Right lobe of liver (tissue), 6 donors: ENCODE measurements at regions not wholly inside any gene's neighbourhood (a gene's known extent, or its start where the extent isn't known, plus 50 kb on each side); places are given as distances from the start of the nearest gene placed in this dataset.

ENCODE experiments used
- ATAC-seq, 4 donors: fragments of 200-7000 bp; cut with Tn5 transposase; one replicate each; pipeline ENCODE4 v1.9.1; 2020; ENCODE audit warnings: mild to moderate bottlenecking in 4 of 4, moderate library complexity in 4 of 4
- DNase-seq, 3 donors: peaks; one replicate each; pipeline ENCODE4 v3.0.0-alpha.2; 2020
- H3K27ac ChIP-seq, 3 donors: fragments of 200-600 bp; one replicate each; pipeline ENCODE4 v1.8.0; 2022
- H3K27me3 ChIP-seq, 2 donors: fragments of 200-600 bp; one replicate each; pipeline ENCODE4 v1.8.0; 2022
- H3K36me3 ChIP-seq, 4 donors: fragments of 200-600 bp; sonication (generic) in 1 of 4; one replicate each; pipeline versions ENCODE4 v1.5.1 to v1.8.0; 2017 to 2022; ENCODE audit warnings: control low read depth in 1 of 4
- H3K4me1 ChIP-seq, 4 donors: fragments of 200-600 bp; sonication (generic) in 1 of 4; one replicate each; pipeline versions ENCODE4 v1.5.1 to v1.8.0; 2017 to 2022; ENCODE audit warnings: control low read depth in 1 of 4
- H3K4me3 ChIP-seq, 3 donors: fragments of 200-600 bp; one replicate each; pipeline ENCODE4 v1.8.0; 2022
- H3K9me3 ChIP-seq, 4 donors: fragments of 200-600 bp; sonication (generic) in 1 of 4; one replicate each; pipeline versions ENCODE4 v1.5.1 to v1.8.0; 2017 to 2022; ENCODE audit warnings: control low read depth in 1 of 4
- CTCF ChIP-seq, 4 donors: fragments of 200-600 bp in 3 of 4; fragments of 450-650 bp in 1 of 4; IDR thresholded peaks; one replicate each; pipeline versions ENCODE4 v1.5.1 to v1.8.0; 2016 to 2022; ENCODE audit warnings: antibody characterized with exemption in 4 of 4, mild to moderate bottlenecking in 2 of 4
- POLR2A ChIP-seq: fragments of 450-650 bp; IDR thresholded peaks from one replicate; pipeline ENCODE4 v1.6.1; 2017; ENCODE audit warnings: antibody characterized with exemption, mild to moderate bottlenecking
- WGBS: methylation state at CpG from one replicate; pipeline ENCODE4 v1.1.6; 2018; ENCODE audit warnings: low coverage, low lambda C conversion rate; ENCODE audit not compliant: insufficient coverage; ENCODE audit errors: missing lambda C conversion rate; 5-methylcytosine and 5-hydroxymethylcytosine counted together
- intact Hi-C, 2 donors: fragments of 100-400 bp; cut with DNase I; formaldehyde crosslinking; loops; one replicate each; pipeline versions ENCODE4 v1.11.2 to v1.14.1; 2022
- donor health status: DM: no; HTN: yes; CAD: no.
- donor health status: DM: no; HTN: no; CAD: no.
- donor health status: DM: no; HTN: no; CAD: no.
- donor health status: DM: no; HTN: yes; CAD: no.
- donor health status: DM: no; HTN: yes; CAD: no.

DNA sequence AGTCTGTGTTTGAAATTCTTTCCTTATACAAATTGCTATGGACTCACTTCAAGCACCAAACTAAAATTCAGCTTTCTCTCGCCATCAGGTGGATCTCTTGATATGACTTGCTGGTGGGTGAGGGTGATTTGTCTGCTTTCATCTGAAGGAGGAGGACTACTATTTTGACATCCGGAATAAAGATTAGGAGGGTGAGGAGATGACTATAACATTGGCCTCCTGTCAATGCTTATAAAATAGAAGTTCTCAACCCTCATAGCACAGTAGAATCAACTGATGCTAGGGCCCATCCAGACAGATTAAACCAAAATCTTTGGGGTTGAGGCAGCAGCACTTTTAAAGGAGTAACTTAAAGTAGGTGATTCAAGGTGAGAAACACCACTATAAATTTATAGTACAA, 120.4 kb upstream of the DNAJC10 start:
- ATAC-seq (no peak), DNase-seq (no peak)
- no peaks in the 10 kb centered on the region for H3K27me3 ChIP-seq
- H3K27ac ChIP-seq = no peak overlapping the region
- intact Hi-C loops = no loop called here
- no peaks in the 10 kb centered on the region for H3K4me1 ChIP-seq
- H3K9me3 ChIP-seq = no peaks in the 10 kb centered on the region
- H3K4me3 ChIP-seq = no peak overlapping the region
- H3K36me3 ChIP-seq = no peaks in the 10 kb centered on the region
- 63% methylated on average over 2 of the region's 2 CpGs for WGBS
- TF ChIP-seq POLR2A (no peak), CTCF (IDR thresholded peaks at IDR 0.05) (no peak)

GRCh38 chr2:182597570-182598295, 118.3 kb upstream of the DNAJC10 start:
- no peak overlapping the region for H3K27ac ChIP-seq
- H3K9me3 ChIP-seq = no peaks in the 10 kb centered on the region
- no peak for ATAC-seq
- H3K36me3 ChIP-seq = no peaks in the 10 kb centered on the region
- no peaks in the 10 kb centered on the region for H3K4me1 ChIP-seq
- no peak for DNase-seq
- intact Hi-C loops = no loop called here
- TF ChIP-seq CTCF (IDR thresholded peaks at IDR 0.05) = no peak
- TF ChIP-seq POLR2A = no peak
- WGBS = 42% methylated on average over 7 of the region's 7 CpGs
- H3K27me3 ChIP-seq = no peaks in the 10 kb centered on the region
- no peak overlapping the region for H3K4me3 ChIP-seq

- WGBS = 53% methylated on average over 2 of the region's 5 CpGs
- ATAC-seq = no peak
- H3K36me3 ChIP-seq = no peaks in the 10 kb centered on the region
- H3K27ac ChIP-seq = no peak overlapping the region
- no peaks in the 10 kb centered on the region for H3K27me3 ChIP-seq
- no peaks in the 10 kb centered on the region for H3K4me1 ChIP-seq
- no peak overlapping the region for H3K4me3 ChIP-seq
- no peak for DNase-seq
- intact Hi-C loops = no loop called here
- TF ChIP-seq POLR2A (no peak), CTCF (IDR thresholded peaks at IDR 0.05) (no peak)
- no peaks in the 10 kb centered on the region for H3K9me3 ChIP-seq
Observed at GRCh38 chr2:182598626-182599025, 117.4 kb upstream of the DNAJC10 start.

- Histone ChIP-seq H3K9me3 (no peaks in the 10 kb centered on the region), H3K27me3 (no peaks in the 10 kb centered on the region), H3K36me3 (no peaks in the 10 kb centered on the region), H3K27ac (no peak overlapping the region), H3K4me3 (no peak overlapping the region), H3K4me1 (no peaks in the 10 kb centered on the region)
- intact Hi-C loops = no loop called here
- DNase-seq (no peak), ATAC-seq (no peak)
- WGBS = 73% methylated on average over 2 of the region's 4 CpGs
- TF ChIP-seq POLR2A (no peak), CTCF (IDR thresholded peaks at IDR 0.05) (no peak)
Observed at GRCh38 chr2:182605166-182605565, 110.9 kb upstream of the DNAJC10 start.
